Uterus (tissue), 3 donors: ENCODE measurements at regions not wholly inside any gene's neighbourhood (a gene's known extent, or its start where the extent isn't known, plus 50 kb on each side); places are given as distances from the start of the nearest gene placed in this dataset.

Experiments used
- DNase-seq, 2 donors: peaks; one replicate each; pipeline ENCODE4 v3.0.0-alpha.2; 2019 to 2020
- H3K27ac ChIP-seq, 2 donors: fragments of 200-600 bp; sonication (generic); 1 replicate in 1 of 2; 2 replicates in 1 of 2; pipeline ENCODE4 v1.5.1; 2016 to 2018
- H3K27me3 ChIP-seq, 2 donors: fragments of 200-600 bp; sonication (generic); one replicate each; pipeline ENCODE4 v1.5.1; 2018 to 2019; ENCODE audit warnings: control low read depth in 1 of 2
- H3K36me3 ChIP-seq, 2 donors: fragments of 200-600 bp; sonication (generic); one replicate each; pipeline ENCODE4 v1.5.1; 2019; ENCODE audit warnings: control low read depth in 1 of 2
- H3K4me1 ChIP-seq, 2 donors: fragments of 200-600 bp; sonication (generic); one replicate each; pipeline ENCODE4 v1.5.1; 2018 to 2019; ENCODE audit warnings: control low read depth in 1 of 2
- H3K4me3 ChIP-seq, 2 donors: fragments of 200-600 bp; sonication (generic); 1 replicate in 1 of 2; 2 replicates in 1 of 2; pipeline ENCODE4 v1.5.1; 2018 to 2019; ENCODE audit warnings: mild to moderate bottlenecking in 1 of 2
- H3K9me3 ChIP-seq, 2 donors: fragments of 200-600 bp; sonication (generic); one replicate each; pipeline ENCODE4 v1.5.1; 2019; ENCODE audit warnings: control low read depth in 1 of 2
- POLR2A ChIP-seq, 2 donors: fragments of 450-650 bp; IDR thresholded peaks; one replicate each; pipeline ENCODE4 v1.6.1; 2016; ENCODE audit warnings: antibody characterized with exemption in 2 of 2, mild to moderate bottlenecking in 1 of 2, moderate library complexity in 1 of 2
- intact Hi-C: fragments of 100-400 bp; cut with DNase I; formaldehyde crosslinking; loops from one replicate; pipeline ENCODE4 v1.15.1; 2023; ENCODE audit warnings: low total_unique reads
- TF ChIP-seq, protein P1 (sequence below), 4 experiments: fragments of 200-600 bp in 2 of 4; fragments of 450-650 bp in 2 of 4; sonication (generic) in 2 of 4; IDR thresholded peaks; one replicate each; pipeline ENCODE4 v1.5.1; 2016 to 2019; ENCODE audit warnings: antibody characterized with exemption in 4 of 4, mild to moderate bottlenecking in 2 of 4, moderate library complexity in 1 of 4
- donor health status: DM: yes; HTN: yes; CAD: no.

DNA sequence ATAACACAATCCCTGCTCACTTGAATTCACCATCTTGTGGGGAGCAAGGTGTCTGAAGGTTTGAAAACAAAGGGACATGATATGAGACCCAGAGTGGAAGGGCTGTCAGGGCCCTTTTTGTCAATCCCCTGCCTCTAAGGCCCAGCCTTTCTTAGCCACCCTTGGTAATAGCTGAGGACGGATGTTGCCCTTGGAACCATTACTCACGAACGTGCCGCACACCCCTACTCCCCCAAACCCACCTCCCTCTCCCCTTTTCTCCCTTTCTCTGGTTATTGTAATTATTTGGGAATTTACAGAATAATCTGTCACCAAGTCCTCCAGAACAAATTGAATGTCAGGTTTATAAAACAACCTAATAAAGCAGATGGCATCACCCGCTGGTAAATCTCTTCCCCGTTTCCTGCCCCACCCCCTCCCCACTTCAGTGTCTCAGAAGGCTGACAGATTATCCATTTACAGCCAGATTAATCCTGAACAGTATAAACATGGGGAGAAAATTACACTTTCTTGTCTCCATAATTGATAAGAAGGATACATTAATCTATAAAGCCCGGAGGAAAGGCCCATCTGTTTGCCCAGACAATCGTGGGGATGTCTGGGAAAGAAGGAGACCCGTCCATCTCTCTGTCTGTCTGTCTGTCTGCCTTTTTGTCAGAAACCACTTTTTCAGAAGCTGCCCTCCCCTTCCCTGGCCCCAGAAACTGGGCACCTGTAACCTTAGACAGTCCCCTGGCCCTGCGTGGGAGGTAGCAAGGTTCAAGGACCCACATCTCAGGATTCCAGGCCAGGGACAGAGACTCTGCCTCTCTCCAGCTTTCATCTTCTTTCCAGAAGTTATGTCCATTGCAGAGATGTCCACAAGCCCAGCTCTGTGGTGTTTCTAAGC, 60.6 kb upstream of the CD34 start:
- TF ChIP-seq POLR2A (IDR thresholded peaks at IDR 0.05), result no peak
- TF ChIP-seq, protein P1, sequence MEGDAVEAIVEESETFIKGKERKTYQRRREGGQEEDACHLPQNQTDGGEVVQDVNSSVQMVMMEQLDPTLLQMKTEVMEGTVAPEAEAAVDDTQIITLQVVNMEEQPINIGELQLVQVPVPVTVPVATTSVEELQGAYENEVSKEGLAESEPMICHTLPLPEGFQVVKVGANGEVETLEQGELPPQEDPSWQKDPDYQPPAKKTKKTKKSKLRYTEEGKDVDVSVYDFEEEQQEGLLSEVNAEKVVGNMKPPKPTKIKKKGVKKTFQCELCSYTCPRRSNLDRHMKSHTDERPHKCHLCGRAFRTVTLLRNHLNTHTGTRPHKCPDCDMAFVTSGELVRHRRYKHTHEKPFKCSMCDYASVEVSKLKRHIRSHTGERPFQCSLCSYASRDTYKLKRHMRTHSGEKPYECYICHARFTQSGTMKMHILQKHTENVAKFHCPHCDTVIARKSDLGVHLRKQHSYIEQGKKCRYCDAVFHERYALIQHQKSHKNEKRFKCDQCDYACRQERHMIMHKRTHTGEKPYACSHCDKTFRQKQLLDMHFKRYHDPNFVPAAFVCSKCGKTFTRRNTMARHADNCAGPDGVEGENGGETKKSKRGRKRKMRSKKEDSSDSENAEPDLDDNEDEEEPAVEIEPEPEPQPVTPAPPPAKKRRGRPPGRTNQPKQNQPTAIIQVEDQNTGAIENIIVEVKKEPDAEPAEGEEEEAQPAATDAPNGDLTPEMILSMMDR (IDR thresholded peaks at IDR 0.05), result no peak
- Histone ChIP-seq H3K27me3 (no peaks in the 10 kb centered on the region), H3K4me1 (no peaks in the 10 kb centered on the region), H3K4me3 (no peak overlapping the region), H3K27ac (no peak overlapping the region), H3K36me3 (no peaks in the 10 kb centered on the region), H3K9me3 (no peaks in the 10 kb centered on the region)
- no peak for DNase-seq
- intact Hi-C loops, result no loop called here

DNA sequence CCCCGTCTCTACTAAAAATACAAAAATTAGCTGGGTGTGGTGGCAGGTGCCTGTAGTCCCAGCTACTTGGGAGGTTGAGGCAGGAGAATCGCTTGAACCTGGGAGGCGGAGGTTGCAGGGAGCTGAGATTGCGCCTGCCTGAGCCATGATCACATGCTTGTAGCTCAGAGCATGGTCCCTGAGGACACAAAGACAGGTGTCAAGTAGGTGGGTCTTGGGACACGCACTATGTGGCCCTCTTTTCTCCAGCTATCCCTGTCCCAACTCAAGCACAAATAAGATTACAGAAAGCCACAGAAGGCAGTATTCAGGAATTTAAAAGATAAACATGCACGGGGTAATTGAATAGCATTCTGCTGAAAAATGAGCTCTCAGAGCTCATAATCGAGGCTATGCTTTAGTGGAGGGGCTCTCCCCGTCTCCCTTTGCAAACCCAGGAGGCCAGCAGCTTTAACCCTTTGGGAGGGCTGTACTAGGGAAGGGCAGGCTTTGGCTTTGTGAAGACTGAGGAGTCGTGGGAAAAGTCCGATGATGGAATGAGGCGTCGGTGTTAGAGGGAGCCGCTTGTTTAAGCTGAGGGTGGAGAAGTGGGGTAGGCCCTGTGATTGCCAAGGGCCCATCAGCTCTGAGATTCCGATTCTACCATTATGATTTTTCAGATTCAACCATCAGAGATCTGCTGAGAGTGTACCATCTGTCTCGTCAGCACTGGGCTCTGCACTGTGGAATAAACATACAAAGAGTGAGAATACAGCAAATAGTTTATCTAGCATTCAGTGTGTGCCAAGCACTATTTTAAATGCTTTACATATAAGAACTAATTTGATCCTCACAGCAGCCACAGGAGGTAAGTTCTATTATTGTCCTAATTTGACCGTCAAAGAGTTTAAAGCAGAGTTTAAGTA, 59.7 kb upstream of the CD34 start:
- H3K27me3 ChIP-seq, result no peaks in the 10 kb centered on the region
- intact Hi-C loops, result no loop called here
- TF ChIP-seq, protein P1 (IDR thresholded peaks at IDR 0.05), result no peak
- no peak for TF ChIP-seq POLR2A (IDR thresholded peaks at IDR 0.05)
- no peaks in the 10 kb centered on the region for H3K9me3 ChIP-seq
- H3K4me3 ChIP-seq, result no peak overlapping the region
- no peaks in the 10 kb centered on the region for H3K36me3 ChIP-seq
- no peaks in the 10 kb centered on the region for H3K4me1 ChIP-seq
- H3K27ac ChIP-seq, result no peak overlapping the region
- DNase-seq, result no peak

DNA sequence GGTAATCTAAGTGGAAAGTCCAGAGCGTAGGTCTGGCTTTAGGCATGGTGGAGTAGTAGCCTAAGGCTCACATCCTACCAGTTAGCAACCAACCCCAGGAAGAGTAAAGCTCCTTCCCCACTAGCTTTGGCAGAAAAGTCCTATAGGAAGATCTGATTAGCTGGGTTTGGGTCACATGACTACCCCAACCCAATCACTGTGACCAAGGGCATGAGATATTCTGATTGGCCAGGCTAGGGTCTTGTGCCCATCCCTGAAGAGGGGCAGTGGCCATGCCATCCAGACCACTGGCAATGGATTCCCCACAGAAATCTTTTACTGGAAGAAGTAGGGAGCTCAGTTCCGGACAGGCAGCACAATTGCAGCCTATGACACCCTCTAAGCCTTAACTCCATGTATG, 58.6 kb upstream of the CD34 start:
- H3K4me3 ChIP-seq, result no peak overlapping the region
- intact Hi-C loops, result no loop called here
- H3K27ac ChIP-seq, result no peak overlapping the region
- no peaks in the 10 kb centered on the region for H3K27me3 ChIP-seq
- H3K36me3 ChIP-seq, result no peaks in the 10 kb centered on the region
- H3K4me1 ChIP-seq, result no peaks in the 10 kb centered on the region
- no peak for DNase-seq
- TF ChIP-seq POLR2A (IDR thresholded peaks at IDR 0.05), result no peak
- TF ChIP-seq, protein P1 (IDR thresholded peaks at IDR 0.05), result no peak
- H3K9me3 ChIP-seq, result no peaks in the 10 kb centered on the region

DNA sequence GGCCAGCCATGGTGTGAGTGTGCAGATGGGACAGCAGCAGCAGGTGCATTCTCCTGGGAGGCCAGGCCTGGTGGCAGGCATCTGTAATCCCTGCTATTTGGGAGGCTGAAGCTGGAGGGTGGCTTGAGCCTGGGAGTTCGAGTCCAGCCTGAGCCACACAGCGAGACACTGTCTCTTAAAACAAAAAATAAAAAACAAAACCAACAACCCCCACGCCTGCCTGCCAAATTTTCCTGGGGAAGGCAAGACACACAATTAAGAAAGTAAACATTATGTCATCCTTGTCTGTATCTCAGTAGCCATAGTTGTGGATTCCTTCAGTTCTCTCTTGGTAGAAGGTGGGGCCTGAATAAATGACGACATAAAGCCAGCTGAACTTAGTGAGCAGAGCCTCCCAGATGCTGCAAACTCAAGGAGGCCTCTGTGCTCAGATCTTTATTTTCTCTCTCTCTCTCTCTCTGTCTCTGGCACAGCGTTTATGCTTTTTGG, 57.6 kb upstream of the CD34 start:
- Histone ChIP-seq H3K4me1 (no peaks in the 10 kb centered on the region), H3K27ac (no peak overlapping the region), H3K36me3 (no peaks in the 10 kb centered on the region), H3K27me3 (no peaks in the 10 kb centered on the region), H3K9me3 (no peaks in the 10 kb centered on the region), H3K4me3 (no peak overlapping the region)
- intact Hi-C loops, result no loop called here
- TF ChIP-seq, protein P1 (IDR thresholded peaks at IDR 0.05), result no peak
- no peak for TF ChIP-seq POLR2A (IDR thresholded peaks at IDR 0.05)
- no peak for DNase-seq

DNA sequence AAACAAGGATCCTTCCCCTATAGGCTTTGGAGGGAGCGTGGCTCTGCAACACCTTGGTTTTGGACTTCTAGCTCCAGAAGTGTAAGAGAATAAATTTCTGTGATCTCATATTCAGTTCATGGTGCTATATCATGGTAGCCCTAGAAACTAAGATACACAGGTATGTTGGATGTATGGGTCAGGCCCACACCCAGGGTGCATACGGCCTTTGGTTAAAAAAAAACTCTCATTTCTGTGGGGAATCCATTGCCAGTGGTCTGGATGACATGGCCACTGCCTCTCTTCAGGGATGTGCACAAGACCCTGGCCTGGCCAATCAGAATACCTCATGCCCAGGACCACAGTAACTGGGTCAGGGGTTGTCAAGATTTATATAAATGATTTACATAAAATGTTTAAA, 56.8 kb upstream of the CD34 start:
- H3K4me3 ChIP-seq, result no peak overlapping the region
- no peaks in the 10 kb centered on the region for H3K4me1 ChIP-seq
- no peaks in the 10 kb centered on the region for H3K27me3 ChIP-seq
- no peak overlapping the region for H3K27ac ChIP-seq
- intact Hi-C loops, result no loop called here
- no peak for DNase-seq
- H3K36me3 ChIP-seq, result no peaks in the 10 kb centered on the region
- no peak for TF ChIP-seq POLR2A (IDR thresholded peaks at IDR 0.05)
- TF ChIP-seq, protein P1 (IDR thresholded peaks at IDR 0.05), result no peak
- H3K9me3 ChIP-seq, result no peaks in the 10 kb centered on the region
